Neural cell (in vitro differentiated cells): ENCODE measurements at regions not wholly inside any gene's neighbourhood (a gene's known extent, or its start where the extent isn't known, plus 50 kb on each side); places are given as distances from the start of the nearest gene placed in this dataset.

ENCODE experiments used
- CTCF ChIP-seq: fragments of 450-650 bp; IDR thresholded peaks from 2 replicates; pipeline ENCODE4 v1.5.1; 2014; ENCODE audit warnings: antibody characterized with exemption, mild to moderate bottlenecking, moderate library complexity; ENCODE audit not compliant: poor library complexity, severe bottlenecking
- EZH2 ChIP-seq: fragments of 200-600, 300-800 bp; shearing (Covaris generic), sonication (generic); IDR thresholded peaks from 2 replicates; pipeline ENCODE4 v1.6.1; 2014; ENCODE audit warnings: antibody characterized with exemption, low read length, borderline replicate concordance, mild to moderate bottlenecking; ENCODE audit not compliant: insufficient read depth, poor library complexity, severe bottlenecking

DNA sequence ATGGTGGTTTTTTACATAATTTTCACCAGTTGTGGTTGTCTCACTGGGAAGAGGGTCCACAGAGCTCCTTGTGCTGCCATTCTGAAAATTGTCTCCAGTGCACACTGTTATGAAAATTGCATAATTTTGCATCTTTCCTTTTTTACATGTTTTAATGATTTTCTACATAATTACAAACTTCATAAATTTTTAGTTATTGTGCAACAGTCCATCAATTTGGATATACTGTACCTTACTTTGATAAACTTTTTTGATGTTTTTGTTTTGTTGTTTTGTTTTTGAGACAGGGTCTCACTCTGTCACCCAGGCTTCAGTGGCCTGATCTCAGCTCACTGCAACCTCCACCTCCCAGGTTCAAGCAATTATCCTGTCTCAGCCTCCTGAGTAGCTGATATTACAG lies 70.6 kb upstream of the AUTS2 start:
- no peak for TF ChIP-seq CTCF
- TF ChIP-seq EZH2 = no peak
